ENCODE measurements at regions not wholly inside any gene's neighbourhood (a gene's known extent, or its start where the extent isn't known, plus 50 kb on each side); places are given as distances from the start of the nearest gene placed in this dataset.

GRCh38 chr16:35737076-35737475 lies 2277.7 kb downstream of the TP53TG3F start:
- Histone ChIP-seq H3K4me3 (ENCODE audit: low read depth, low read length) (no peak overlapping the region), H3K36me3 (no peaks in the 10 kb centered on the region), H3K4me1 (no peaks in the 10 kb centered on the region), H3K27me3 (no peaks in the 10 kb centered on the region), H3K9me3 (no peaks in the 10 kb centered on the region)
- no peak for TF ChIP-seq CTCF (IDR thresholded peaks at IDR 0.05; ENCODE audit: low read depth, low read length)
- no peak for DNase-seq

GRCh38 chr16:35741546-35741945 lies 2282.1 kb downstream of the TP53TG3F start:
- Histone ChIP-seq H3K4me1 (no peaks in the 10 kb centered on the region), H3K36me3 (no peaks in the 10 kb centered on the region), H3K4me3 (ENCODE audit: low read depth, low read length) (no peak overlapping the region), H3K27me3 (no peaks in the 10 kb centered on the region), H3K9me3 (no peaks in the 10 kb centered on the region)
- DNase-seq, result no peak
- no peak for TF ChIP-seq CTCF (IDR thresholded peaks at IDR 0.05; ENCODE audit: low read depth, low read length)

GRCh38 chr16:35743101-35743692 lies 2283.8 kb downstream of the TP53TG3F start:
- no peak for DNase-seq
- Histone ChIP-seq H3K27me3 (no peaks in the 10 kb centered on the region), H3K36me3 (no peaks in the 10 kb centered on the region), H3K9me3 (no peaks in the 10 kb centered on the region), H3K4me1 (no peaks in the 10 kb centered on the region), H3K4me3 (ENCODE audit: low read depth, low read length) (no peak overlapping the region)
- no peak for TF ChIP-seq CTCF (IDR thresholded peaks at IDR 0.05; ENCODE audit: low read depth, low read length)

GRCh38 chr16:35744084-35744483 lies 2284.7 kb downstream of the TP53TG3F start:
- no peak for DNase-seq
- Histone ChIP-seq H3K4me1 (no peaks in the 10 kb centered on the region), H3K27me3 (no peaks in the 10 kb centered on the region), H3K36me3 (no peaks in the 10 kb centered on the region), H3K4me3 (ENCODE audit: low read depth, low read length) (no peak overlapping the region), H3K9me3 (no peaks in the 10 kb centered on the region)
- TF ChIP-seq CTCF (IDR thresholded peaks at IDR 0.05; ENCODE audit: low read depth, low read length), result no peak

GRCh38 chr16:35744726-35745125 lies 2285.3 kb downstream of the TP53TG3F start:
- no peaks in the 10 kb centered on the region for H3K27me3 ChIP-seq
- DNase-seq, result no peak
- no peak overlapping the region for H3K4me3 ChIP-seq (ENCODE audit: low read depth, low read length)
- no peaks in the 10 kb centered on the region for H3K9me3 ChIP-seq
- H3K4me1 ChIP-seq, result no peaks in the 10 kb centered on the region
- no peaks in the 10 kb centered on the region for H3K36me3 ChIP-seq
- no peak for TF ChIP-seq CTCF (IDR thresholded peaks at IDR 0.05; ENCODE audit: low read depth, low read length)

- TF ChIP-seq CTCF (IDR thresholded peaks at IDR 0.05; ENCODE audit: low read depth, low read length), result no peak
- H3K4me3 ChIP-seq (ENCODE audit: low read depth, low read length), result no peak overlapping the region
- H3K36me3 ChIP-seq, result no peaks in the 10 kb centered on the region
- H3K9me3 ChIP-seq, result no peaks in the 10 kb centered on the region
- no peaks in the 10 kb centered on the region for H3K27me3 ChIP-seq
- no peak for DNase-seq
- no peaks in the 10 kb centered on the region for H3K4me1 ChIP-seq
Measured at GRCh38 chr16:35745191-35745590, 2285.8 kb downstream of the TP53TG3F start.
